Colon (tissue), 2 donors: ENCODE measurements at regions not wholly inside any gene's neighbourhood (a gene's known extent, or its start where the extent isn't known, plus 50 kb on each side); places are given as distances from the start of the nearest gene placed in this dataset.

Experiments used
- FAIRE-seq: peaks from 2 replicates; lab custom pipeline; 2012; peaks lifted over from hg19 to GRCh38; lab: Jason Lieb, UNC
- donor health status: control.
- donor health status: control.

- no peak for FAIRE-seq
These were observed 142.4 kb downstream of the TLR5 start for GRCh38 chr1:223000632-223001031.

DNA sequence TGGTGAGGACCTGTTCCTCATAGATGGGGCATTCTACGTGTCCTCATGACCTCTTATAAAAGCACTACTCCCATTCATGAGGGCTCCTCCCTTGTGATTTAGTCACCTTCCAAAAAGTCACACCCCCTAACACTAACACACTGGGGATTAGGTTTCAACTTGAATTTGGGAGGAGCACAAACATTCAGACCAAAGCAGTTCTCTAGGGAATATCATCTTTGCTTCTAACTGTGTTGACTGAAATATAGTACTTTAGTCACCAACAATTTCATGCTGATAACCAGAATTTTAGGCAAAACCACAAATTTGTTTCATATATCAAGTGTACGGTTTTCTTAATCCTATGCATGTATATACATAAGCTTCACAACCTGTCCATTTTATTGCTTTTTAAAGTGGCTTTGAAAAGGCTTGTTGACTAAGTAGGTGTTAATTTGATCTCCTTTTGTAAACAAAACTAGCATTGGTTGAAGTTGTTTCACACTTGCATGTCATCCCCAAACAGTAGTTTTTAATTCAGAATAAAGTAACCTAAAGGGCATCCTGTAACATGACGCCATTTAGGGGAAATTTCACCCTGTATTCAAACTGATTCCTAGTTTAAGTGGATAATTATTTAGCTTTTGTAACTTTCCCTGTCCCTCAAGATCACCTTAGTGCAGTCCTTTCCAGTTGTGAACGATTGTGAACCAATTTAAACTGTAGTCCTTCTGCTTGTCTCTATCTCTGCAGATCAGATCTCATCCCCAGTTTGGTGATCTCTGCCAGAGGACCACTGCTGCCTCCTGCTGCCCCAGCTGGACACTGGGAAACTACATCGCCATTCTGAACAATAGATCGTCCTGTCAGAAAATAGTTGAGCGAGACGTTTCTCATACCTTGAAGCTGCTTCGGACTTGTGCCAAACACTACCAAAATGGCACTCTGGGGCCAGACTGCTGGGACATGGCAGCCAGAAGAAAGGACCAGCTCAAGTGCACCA lies 141.1 kb downstream of the TLR5 start:
- FAIRE-seq = no peak

DNA sequence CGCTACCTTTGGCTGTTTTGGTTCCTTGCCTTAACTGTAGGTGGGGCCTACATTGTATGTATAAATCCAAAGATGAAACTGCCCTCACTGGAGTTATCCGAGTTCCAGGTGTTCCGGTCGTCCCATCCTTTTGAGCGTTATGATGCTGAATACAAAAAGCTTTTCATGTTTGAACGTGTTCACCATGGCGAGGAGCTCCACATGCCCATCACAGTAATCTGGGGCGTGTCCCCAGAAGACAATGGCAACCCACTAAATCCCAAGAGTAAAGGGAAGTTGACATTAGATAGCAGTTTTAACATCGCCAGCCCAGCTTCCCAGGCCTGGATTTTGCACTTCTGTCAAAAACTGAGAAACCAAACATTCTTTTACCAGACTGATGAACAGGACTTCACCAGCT lies 139.5 kb downstream of the TLR5 start:
- no peak for FAIRE-seq

DNA sequence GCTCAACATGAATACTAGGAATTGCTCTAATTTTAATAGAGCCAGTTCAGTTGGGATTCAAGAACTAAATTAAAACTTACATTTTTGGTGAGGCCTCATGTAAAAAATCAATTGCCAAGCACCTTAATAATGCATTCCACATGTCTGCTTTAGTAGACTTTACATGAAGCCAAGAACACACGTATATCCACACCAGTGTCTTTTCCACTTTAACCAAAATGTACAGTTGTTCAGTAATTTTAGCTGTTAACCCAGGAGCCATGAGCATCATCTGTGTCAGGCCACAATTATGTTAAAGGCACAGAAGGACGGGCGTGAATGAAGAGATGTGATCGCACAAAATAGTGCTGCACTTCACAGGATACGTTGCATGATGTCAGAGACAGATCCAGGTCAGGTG lies 136.7 kb downstream of the TLR5 start:
- no peak for FAIRE-seq

GRCh38 chr1:223006917-223007648 lies 136.0 kb downstream of the TLR5 start:
- FAIRE-seq = no peak

DNA sequence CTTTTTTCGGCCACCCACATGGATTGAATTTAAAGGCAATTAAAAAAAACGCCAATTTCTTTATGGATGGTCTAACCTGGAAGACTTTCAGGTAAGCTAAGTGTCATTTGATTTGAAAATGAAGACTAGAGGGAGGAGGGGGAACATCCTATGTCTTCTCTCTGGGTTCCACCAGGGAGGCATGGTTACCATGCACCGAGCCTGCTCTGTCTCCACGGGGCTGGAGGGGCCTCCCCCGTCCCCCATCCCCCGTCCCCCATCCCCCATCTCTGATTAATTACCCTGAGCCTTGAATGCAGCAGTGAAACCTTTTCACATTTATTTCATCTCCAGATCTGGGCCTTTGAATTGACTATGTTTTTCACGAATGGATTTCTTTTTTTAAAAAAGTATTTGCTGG lies 135.1 kb downstream of the TLR5 start:
- FAIRE-seq = no peak

DNA sequence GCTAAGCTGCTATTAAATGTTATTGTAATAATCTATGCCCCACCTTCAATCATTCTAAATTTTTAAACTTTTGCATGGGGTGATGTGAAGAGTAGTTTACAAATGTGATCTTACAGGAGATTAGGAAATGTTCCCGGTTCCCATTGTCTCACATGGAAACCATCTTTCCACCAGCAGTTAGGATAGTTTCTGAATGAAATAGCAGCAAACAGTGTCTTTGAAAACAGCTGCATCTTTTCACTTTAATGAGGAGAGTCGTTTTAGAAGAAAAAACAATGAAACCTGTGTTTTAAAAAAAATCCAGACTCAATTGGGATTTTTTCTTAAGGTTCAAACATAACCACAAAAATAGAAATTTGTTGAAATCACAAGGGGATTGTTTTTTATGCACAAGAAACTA lies 134.2 kb downstream of the TLR5 start:
- no peak for FAIRE-seq

GRCh38 chr1:223009406-223009805 lies 133.6 kb downstream of the TLR5 start:
- FAIRE-seq = no peak

GRCh38 chr1:223010582-223011504 lies 132.2 kb downstream of the TLR5 start:
- FAIRE-seq = no peak

DNA sequence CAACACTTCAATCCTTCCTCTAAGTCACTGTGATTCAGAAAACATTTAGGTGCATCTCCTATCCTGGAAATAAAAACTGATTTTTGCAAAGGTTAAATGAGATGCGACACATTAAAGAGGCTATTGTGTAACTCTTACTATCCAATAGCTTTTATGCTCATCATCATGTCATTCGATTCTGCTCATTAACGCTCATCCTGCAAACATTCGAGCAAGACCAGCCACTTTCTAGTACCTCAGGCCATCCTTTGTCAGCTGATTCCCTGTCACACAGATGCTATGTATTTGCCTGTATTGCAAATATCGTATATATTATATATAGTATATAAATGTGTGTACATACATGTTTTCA lies 131.6 kb downstream of the TLR5 start:
- no peak for FAIRE-seq

- FAIRE-seq = no peak
These were observed 130.8 kb downstream of the TLR5 start for GRCh38 chr1:223012176-223012788.

GRCh38 chr1:223012938-223013337 lies 130.1 kb downstream of the TLR5 start:
- FAIRE-seq = no peak

GRCh38 chr1:223014142-223014873 lies 128.7 kb downstream of the TLR5 start:
- FAIRE-seq = no peak

GRCh38 chr1:223016381-223016780 lies 126.7 kb downstream of the TLR5 start:
- FAIRE-seq = no peak

DNA sequence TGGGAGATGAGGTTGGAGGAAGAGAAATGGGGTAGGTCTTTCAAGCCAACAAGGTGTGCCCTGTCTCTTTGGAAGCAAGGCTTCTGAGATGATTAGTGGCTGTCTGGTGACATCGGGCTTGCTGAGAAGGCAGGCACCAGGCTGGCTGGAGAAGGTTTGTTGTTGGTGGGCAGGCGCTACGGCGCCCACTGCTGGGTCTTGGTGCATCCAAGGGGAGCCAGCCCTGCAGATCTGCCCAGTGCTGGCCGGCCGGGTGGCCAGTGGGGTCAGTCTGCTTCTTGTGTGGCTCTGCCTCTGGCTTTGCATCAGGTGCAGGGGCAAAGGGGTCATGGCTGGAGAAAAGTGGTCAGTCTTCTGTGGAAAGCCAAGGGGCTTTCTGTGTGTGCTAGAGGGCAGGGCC lies 126.2 kb downstream of the TLR5 start:
- FAIRE-seq = no peak

DNA sequence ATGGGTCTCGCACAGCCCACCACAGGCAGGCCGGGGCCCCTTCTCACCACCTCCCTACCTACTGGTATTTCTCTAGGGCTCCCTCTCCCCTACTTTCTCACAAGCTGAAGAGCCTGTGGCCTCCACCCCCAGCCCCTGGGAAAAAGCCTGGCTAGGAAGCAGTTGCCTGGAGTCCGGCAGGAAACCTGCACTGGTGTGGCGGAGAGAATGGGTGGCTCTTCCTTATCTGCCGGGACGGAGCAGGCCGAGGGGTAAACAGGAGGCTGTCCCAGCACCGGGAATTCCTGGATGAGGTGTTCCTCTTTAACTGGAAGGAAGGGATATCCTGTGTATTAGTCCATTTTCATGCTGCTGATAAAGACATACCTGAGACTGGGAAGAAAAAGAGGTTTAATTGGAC lies 125.8 kb downstream of the TLR5 start:
- no peak for FAIRE-seq

- no peak for FAIRE-seq
These were observed 124.5 kb downstream of the TLR5 start for GRCh38 chr1:223018534-223018933.

DNA sequence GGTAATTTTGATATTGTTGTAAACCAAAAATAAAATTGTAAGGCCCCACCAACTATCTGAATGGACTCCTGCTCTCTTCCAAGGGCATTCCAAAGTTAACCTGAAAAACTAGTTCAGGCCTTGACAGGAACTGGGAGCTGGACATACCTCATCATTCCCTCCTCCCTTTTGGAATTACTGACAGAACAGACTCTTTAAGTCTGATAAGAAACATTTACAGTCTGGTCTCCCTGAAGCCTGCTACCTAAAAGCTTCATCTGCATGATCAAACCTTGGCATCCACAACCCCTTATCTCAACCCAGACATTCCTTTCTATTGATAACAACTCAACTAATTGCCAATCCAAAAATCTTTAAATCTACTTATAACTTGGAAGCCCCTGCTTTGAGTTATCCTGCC lies 123.8 kb downstream of the TLR5 start:
- no peak for FAIRE-seq

DNA sequence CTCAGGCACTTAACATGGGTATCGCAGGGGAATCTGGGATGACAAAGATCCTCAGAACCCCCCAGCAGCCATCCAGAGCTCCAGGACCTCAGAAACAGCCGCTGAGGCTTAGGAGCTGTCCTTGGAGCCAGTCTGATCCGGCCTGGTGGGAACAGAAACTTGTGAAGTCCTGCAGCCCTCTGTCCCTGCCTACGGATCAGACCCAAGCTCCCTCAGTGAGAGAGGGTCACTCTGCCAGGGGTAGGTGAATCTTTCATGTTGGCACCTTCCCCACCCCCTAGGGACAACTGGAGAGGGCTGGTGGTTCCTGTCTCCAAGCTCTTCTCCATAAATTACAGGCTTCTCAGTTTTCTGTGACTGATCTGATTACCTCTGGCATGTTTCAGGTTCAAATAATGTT lies 122.3 kb downstream of the TLR5 start:
- no peak for FAIRE-seq

- no peak for FAIRE-seq
These were observed 120.2 kb downstream of the TLR5 start for GRCh38 chr1:223022641-223023473.
